GM12801 (cell line): ENCODE measurements at regions not wholly inside any gene's neighbourhood (a gene's known extent, or its start where the extent isn't known, plus 50 kb on each side); places are given as distances from the start of the nearest gene placed in this dataset.

Experiments
- CTCF ChIP-seq: IDR thresholded peaks from one replicate; pipeline ENCODE4 v1.5.1; 2011; ENCODE audit warnings: control low read depth; ENCODE audit not compliant: insufficient read length; ENCODE audit errors: extremely low read depth

GRCh38 chr6:68010936-68011335 lies 624.1 kb upstream of the ADGRB3 start:
- TF ChIP-seq CTCF: no peak

- no peak for TF ChIP-seq CTCF
Measured at GRCh38 chr6:68008445-68008844, 626.6 kb upstream of the ADGRB3 start.

GRCh38 chr6:68007717-68008116 lies 627.4 kb upstream of the ADGRB3 start:
- no peak for TF ChIP-seq CTCF

- TF ChIP-seq CTCF: no peak
Measured at GRCh38 chr6:67986694-67987232, 648.3 kb upstream of the ADGRB3 start.

GRCh38 chr6:67976486-67976885 lies 658.6 kb upstream of the ADGRB3 start:
- no peak for TF ChIP-seq CTCF

- TF ChIP-seq CTCF: no peak
Measured at GRCh38 chr6:67974931-67975330, 660.2 kb upstream of the ADGRB3 start.

- no peak for TF ChIP-seq CTCF
Measured at GRCh38 chr6:67971812-67972211, 663.3 kb upstream of the ADGRB3 start.

- no peak for TF ChIP-seq CTCF
Measured at GRCh38 chr6:67966830-67967229, 668.3 kb upstream of the ADGRB3 start.
